K562 (cell line): ENCODE measurements at regions not wholly inside any gene's neighbourhood (a gene's known extent, or its start where the extent isn't known, plus 50 kb on each side); places are given as distances from the start of the nearest gene placed in this dataset.

ENCODE experiments used
- CTCF ChIP-seq, 3 experiments: IDR thresholded peaks in 2 of 3; conservative IDR thresholded peaks in 1 of 3; 2 replicates each; pipeline ENCODE4 v1.5.1; 2011 to 2012; ENCODE audit warnings: low read length in 3 of 3, mild to moderate bottlenecking in 3 of 3, control low read depth in 2 of 3, improper control_type of control experiment in 1 of 3, inconsistent platforms in 1 of 3, low read depth in 1 of 3, mixed read lengths in 1 of 3, moderate library complexity in 1 of 3; ENCODE audit not compliant: insufficient read depth in 2 of 3
- FOXM1 ChIP-seq, 2 experiments: fragments of 450-650 bp in 1 of 2; sonication (generic) in 1 of 2; formaldehyde crosslinking in 1 of 2; IDR thresholded peaks; 2 replicates each; pipeline versions ENCODE4 v1.6.1 to v1.9.0; 2017 to 2022; ENCODE audit warnings: low read depth in 2 of 2, mild to moderate bottlenecking in 2 of 2, missing genetic modification reagents in 1 of 2, moderate library complexity in 1 of 2
- JUND ChIP-seq, 2 experiments: IDR thresholded peaks; 2 replicates in 1 of 2; 3 replicates in 1 of 2; pipeline ENCODE4 v1.6.1; 2011; ENCODE audit warnings: borderline replicate concordance in 2 of 2, low read depth in 2 of 2, low read length in 2 of 2, improper control_type of control experiment in 1 of 2, missing biosample characterization in 1 of 2, missing genetic modification characterization in 1 of 2, missing genetic modification reagents in 1 of 2
- POLR2A ChIP-seq: fragments of 450-650 bp; conservative IDR thresholded peaks from 2 replicates; pipeline ENCODE4 v1.6.1; 2016
- RAD21 ChIP-seq, 2 experiments: fragments of 250-450 bp in 1 of 2; fragments of 450-650 bp in 1 of 2; sonication (Bioruptor Pico) in 1 of 2; formaldehyde crosslinking in 1 of 2; IDR thresholded peaks in 1 of 2; conservative IDR thresholded peaks in 1 of 2; 2 replicates each; pipeline versions ENCODE4 v1.4.0 to v1.8.0; 2020 to 2022; ENCODE audit warnings: mild to moderate bottlenecking in 2 of 2, moderate library complexity in 1 of 2
- SMAD3 ChIP-seq: fragments of 450-650 bp; formaldehyde crosslinking; conservative IDR thresholded peaks from 2 replicates; pipeline ENCODE4 v1.4.0; 2020; ENCODE audit warnings: mild to moderate bottlenecking
- ZNF175 ChIP-seq: fragments of 200-800 bp; sonication (Bioruptor generic); IDR thresholded peaks from 2 replicates; pipeline ENCODE4 v1.6.1; 2016; ENCODE audit warnings: low read depth, mild to moderate bottlenecking, missing genetic modification characterization, missing compliant biosample characterization

- TF ChIP-seq JUND (IDR thresholded peaks at IDR 0.05; ENCODE audit: borderline replicate concordance, low read depth, low read length) (no peak), JUND (tag; IDR thresholded peaks at IDR 0.05; ENCODE audit: borderline replicate concordance, low read depth, low read length) (no peak), FOXM1 (IDR thresholded peaks at IDR 0.05; ENCODE audit: low read depth) (no peak), FOXM1 (CRISPR knock-in tag; IDR thresholded peaks at IDR 0.05; ENCODE audit: low read depth) (no peak), SMAD3 (no peak), CTCF (IDR thresholded peaks at IDR 0.05 in 2 of 3, conservative IDR thresholded peaks at IDR 0.05 in 1 of 3; ENCODE audit: insufficient read depth in 2 of 3, low read depth in 1 of 3, low read length in 3 of 3) (no peak), ZNF175 (CRISPR knock-in tag) (no peak), POLR2A (no peak), RAD21 (CRISPR knock-in tag; conservative IDR thresholded peaks at IDR 0.05 in 1 of 2, IDR thresholded peaks at IDR 0.05 in 1 of 2) (no peak)
These were observed 241.2 kb downstream of the RPIA start for GRCh38 chr2:88932686-88933085.
